ENCODE measurements at regions not wholly inside any gene's neighbourhood (a gene's known extent, or its start where the extent isn't known, plus 50 kb on each side); places are given as distances from the start of the nearest gene placed in this dataset.

DNA sequence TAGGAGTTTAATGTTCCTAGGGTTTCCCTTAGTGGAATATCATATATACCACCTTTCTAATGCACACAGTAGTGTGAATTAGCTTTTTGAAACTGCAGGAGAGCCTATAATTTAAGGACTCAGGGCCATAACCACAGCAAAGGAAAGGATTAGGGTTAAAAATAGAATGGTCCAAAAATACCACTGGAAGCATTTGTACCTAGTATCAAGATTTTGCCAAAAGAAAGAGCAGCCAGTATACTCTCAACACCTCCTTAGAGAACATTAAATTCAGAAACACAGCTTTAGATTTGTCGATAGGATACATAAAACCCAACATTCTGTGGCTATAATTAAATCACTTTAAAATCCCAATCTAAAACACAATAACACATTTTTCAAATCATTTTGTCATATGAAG is 634.9 kb downstream of the EPHA4 start:
- Histone ChIP-seq H3K27me3 (no peaks in the 10 kb centered on the region), H3K4me3 (no peak overlapping the region), H3K27ac (no peak overlapping the region), H3K9me3 (no peaks in the 10 kb centered on the region), H3K4me1 (no peaks in the 10 kb centered on the region), H3K36me3 (no peaks in the 10 kb centered on the region)
- intact Hi-C loops (cut with DNase I) = no loop called here
- TF ChIP-seq, protein P1, sequence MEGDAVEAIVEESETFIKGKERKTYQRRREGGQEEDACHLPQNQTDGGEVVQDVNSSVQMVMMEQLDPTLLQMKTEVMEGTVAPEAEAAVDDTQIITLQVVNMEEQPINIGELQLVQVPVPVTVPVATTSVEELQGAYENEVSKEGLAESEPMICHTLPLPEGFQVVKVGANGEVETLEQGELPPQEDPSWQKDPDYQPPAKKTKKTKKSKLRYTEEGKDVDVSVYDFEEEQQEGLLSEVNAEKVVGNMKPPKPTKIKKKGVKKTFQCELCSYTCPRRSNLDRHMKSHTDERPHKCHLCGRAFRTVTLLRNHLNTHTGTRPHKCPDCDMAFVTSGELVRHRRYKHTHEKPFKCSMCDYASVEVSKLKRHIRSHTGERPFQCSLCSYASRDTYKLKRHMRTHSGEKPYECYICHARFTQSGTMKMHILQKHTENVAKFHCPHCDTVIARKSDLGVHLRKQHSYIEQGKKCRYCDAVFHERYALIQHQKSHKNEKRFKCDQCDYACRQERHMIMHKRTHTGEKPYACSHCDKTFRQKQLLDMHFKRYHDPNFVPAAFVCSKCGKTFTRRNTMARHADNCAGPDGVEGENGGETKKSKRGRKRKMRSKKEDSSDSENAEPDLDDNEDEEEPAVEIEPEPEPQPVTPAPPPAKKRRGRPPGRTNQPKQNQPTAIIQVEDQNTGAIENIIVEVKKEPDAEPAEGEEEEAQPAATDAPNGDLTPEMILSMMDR (IDR thresholded peaks at IDR 0.05) = no peak
- no peak for DNase-seq (ENCODE audit: low spot score in 2 of 2)

DNA sequence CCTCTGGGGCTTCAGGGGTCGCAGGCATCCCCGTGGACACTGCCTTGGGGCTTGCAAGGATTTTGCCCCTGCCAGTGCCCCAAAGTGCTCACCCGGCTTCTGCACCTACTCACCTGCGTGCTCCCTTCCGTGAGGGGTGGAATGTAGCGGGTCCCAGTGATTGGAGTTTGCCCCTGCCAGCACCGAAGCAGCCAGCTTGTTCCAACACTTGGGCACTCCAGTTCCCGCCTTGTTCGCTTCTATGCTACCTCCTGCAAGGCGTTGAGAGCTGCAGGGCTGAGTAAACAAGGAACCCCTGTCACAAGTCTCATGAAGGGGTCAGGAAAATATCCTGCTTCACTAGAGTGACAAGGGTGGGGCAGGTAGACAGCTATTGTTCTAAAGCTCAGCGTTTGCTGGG is 631.5 kb downstream of the EPHA4 start:
- no peak for DNase-seq (ENCODE audit: low spot score in 2 of 2)
- Histone ChIP-seq H3K27me3 (no peaks in the 10 kb centered on the region), H3K9me3 (no peaks in the 10 kb centered on the region), H3K4me3 (no peak overlapping the region), H3K4me1 (no peaks in the 10 kb centered on the region), H3K27ac (no peak overlapping the region), H3K36me3 (no peaks in the 10 kb centered on the region)
- TF ChIP-seq, protein P1 (IDR thresholded peaks at IDR 0.05) = no peak
- intact Hi-C loops (cut with DNase I) = no loop called here

DNA sequence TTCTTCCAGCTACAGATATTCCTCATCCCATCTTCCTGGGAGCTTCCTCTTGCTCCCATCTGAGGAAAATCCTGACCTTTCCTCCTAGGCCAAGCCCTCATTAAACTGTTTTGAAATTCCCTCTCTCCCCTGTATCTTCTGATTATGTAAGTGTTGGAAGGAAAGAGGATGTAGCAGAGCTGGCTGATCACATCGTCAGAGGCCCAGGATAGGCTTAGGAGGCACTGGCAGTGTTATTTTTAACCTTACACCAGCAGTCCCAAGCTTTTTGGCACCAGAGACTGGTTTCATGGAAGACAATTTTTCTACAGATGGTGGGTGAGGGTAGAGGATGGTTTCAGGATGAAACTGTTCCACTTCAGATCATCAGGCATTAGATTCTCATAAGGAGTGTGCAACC is 630.4 kb downstream of the EPHA4 start:
- H3K4me3 ChIP-seq = no peak overlapping the region
- H3K4me1 ChIP-seq = no peaks in the 10 kb centered on the region
- no peak overlapping the region for H3K27ac ChIP-seq
- H3K27me3 ChIP-seq = no peaks in the 10 kb centered on the region
- intact Hi-C loops (cut with DNase I) = no loop called here
- no peaks in the 10 kb centered on the region for H3K9me3 ChIP-seq
- TF ChIP-seq, protein P1 (IDR thresholded peaks at IDR 0.05) = no peak
- DNase-seq (ENCODE audit: low spot score in 2 of 2) = no peak
- H3K36me3 ChIP-seq = no peaks in the 10 kb centered on the region

DNA sequence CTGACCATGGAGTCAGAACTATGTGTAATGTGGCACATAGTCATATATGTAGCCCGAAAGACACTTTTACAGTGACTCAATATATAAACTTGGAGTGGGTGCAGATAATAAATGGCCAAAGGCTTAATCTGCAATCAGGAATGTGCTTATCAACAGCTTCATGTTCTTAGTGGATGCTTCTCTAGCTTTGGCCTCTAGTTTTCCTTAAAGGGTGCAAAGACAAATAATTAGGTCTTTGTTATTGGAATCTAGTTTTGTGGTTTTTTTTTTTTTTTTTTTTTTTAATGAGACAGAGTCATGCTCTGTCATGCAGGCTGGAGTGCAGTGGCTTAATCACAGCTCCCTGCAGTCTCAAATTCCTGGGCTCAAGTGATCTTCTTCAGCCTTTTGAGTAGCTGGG is 625.6 kb downstream of the EPHA4 start:
- H3K9me3 ChIP-seq = no peaks in the 10 kb centered on the region
- H3K36me3 ChIP-seq = no peaks in the 10 kb centered on the region
- no peak overlapping the region for H3K27ac ChIP-seq
- no peaks in the 10 kb centered on the region for H3K4me1 ChIP-seq
- intact Hi-C loops (cut with DNase I) = no loop called here
- DNase-seq (ENCODE audit: low spot score in 2 of 2) = no peak
- TF ChIP-seq, protein P1 (IDR thresholded peaks at IDR 0.05) = no peak
- no peaks in the 10 kb centered on the region for H3K27me3 ChIP-seq
- no peak overlapping the region for H3K4me3 ChIP-seq

DNA sequence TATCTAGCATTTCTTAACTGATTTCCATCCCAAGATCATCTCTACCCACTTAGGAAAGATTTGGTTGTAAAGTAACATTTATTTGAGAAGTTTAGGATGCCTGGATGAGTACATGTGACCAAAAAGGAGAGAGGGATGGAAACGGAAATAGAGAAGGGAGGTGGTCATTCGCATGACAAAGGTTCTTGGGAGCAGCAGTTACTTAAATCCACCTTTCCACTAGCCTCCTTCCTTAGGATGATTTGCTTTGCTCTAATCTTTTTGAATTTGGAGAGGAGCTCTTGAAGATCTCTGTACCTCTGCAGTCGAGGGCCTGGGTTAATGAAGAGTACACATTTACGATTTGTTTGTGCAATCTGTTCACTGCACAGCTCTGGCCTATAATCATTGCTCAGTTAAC is 623.5 kb downstream of the EPHA4 start:
- H3K4me1 ChIP-seq = no peaks in the 10 kb centered on the region
- H3K9me3 ChIP-seq = no peaks in the 10 kb centered on the region
- no peaks in the 10 kb centered on the region for H3K36me3 ChIP-seq
- H3K27me3 ChIP-seq = no peaks in the 10 kb centered on the region
- intact Hi-C loops (cut with DNase I) = no loop called here
- H3K27ac ChIP-seq = no peak overlapping the region
- TF ChIP-seq, protein P1 (IDR thresholded peaks at IDR 0.05) = no peak
- no peak overlapping the region for H3K4me3 ChIP-seq
- DNase-seq (ENCODE audit: low spot score in 2 of 2) = no peak

DNA sequence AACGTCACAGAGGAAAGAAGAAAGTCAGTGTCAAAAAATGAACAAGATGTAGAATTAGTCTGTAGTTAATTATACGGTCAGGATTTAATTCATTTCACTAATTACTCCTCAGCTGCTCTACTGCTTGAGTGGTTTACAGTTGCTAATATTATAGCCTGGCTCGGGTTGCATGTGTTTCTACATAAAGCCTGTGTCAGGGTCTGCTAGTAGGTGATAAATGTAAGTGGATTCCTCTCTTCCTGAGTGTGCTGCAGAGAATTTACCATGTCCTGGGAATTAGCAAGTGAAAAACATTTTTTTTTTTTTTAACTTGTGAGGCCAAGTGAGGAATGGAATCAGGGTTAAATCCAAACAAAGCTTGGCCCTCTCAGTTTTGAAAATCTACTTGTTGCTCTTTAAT is 622.6 kb downstream of the EPHA4 start:
- TF ChIP-seq, protein P1 (IDR thresholded peaks at IDR 0.05) = no peak
- H3K9me3 ChIP-seq = no peaks in the 10 kb centered on the region
- no peak for DNase-seq (ENCODE audit: low spot score in 2 of 2)
- H3K27ac ChIP-seq = no peak overlapping the region
- H3K4me3 ChIP-seq = no peak overlapping the region
- H3K4me1 ChIP-seq = no peaks in the 10 kb centered on the region
- intact Hi-C loops (cut with DNase I) = no loop called here
- no peaks in the 10 kb centered on the region for H3K36me3 ChIP-seq
- no peaks in the 10 kb centered on the region for H3K27me3 ChIP-seq

Measured in ascending aorta (tissue), 2 donors.